Adrenal gland (tissue), 9 donors: ENCODE measurements at regions not wholly inside any gene's neighbourhood (a gene's known extent, or its start where the extent isn't known, plus 50 kb on each side); places are given as distances from the start of the nearest gene placed in this dataset.
"Not testable (repeated sequence)": the region's sequence is repeated elsewhere in the genome, so short reads cannot be mapped to it uniquely, and the experiment has no call there.

Experiments used
- DNase-seq, 7 donors: peaks; one replicate each; pipeline ENCODE4 v3.0.0-alpha.2; 2019 to 2020
- H3K27ac ChIP-seq, 5 donors: fragments of 200-600 bp; sonication (generic) in 4 of 5; 1 replicate in 3 of 5; 2 replicates in 2 of 5; pipeline versions ENCODE4 v1.5.1 to v1.8.0; 2016 to 2020; ENCODE audit warnings: mild to moderate bottlenecking in 1 of 5
- H3K27me3 ChIP-seq: fragments of 200-600 bp; 2 replicates; pipeline ENCODE4 v1.8.0; 2021
- H3K36me3 ChIP-seq, 2 donors: fragments of 200-600 bp; replicated peaks in 1 of 2; 1 replicate in 1 of 2; 2 replicates in 1 of 2; pipeline versions ENCODE4 v1.5.1 to v1.8.0; 2018 to 2022
- H3K4me1 ChIP-seq, 2 donors: fragments of 200-600 bp; replicated peaks in 1 of 2; 1 replicate in 1 of 2; 2 replicates in 1 of 2; pipeline versions ENCODE4 v1.5.1 to v1.8.0; 2018 to 2021
- H3K4me3 ChIP-seq, 4 donors: fragments of 200-600 bp; sonication (generic) in 3 of 4; one replicate each; pipeline ENCODE4 v1.5.1; 2016 to 2018
- H3K9me3 ChIP-seq, 3 donors: fragments of 200-600 bp; sonication (generic) in 1 of 3; replicated peaks in 1 of 3; 1 replicate in 2 of 3; 2 replicates in 1 of 3; pipeline versions ENCODE4 v1.5.1 to v1.8.0; 2016 to 2021
- CTCF ChIP-seq, 6 experiments: fragments of 450-650 bp in 4 of 6; fragments of 200-600 bp in 2 of 6; sonication (generic) in 1 of 6; IDR thresholded peaks; 1 replicate in 5 of 6; 2 replicates in 1 of 6; pipeline versions ENCODE4 v1.5.1 to v1.8.0; 2016 to 2021; ENCODE audit warnings: antibody characterized with exemption in 6 of 6, mild to moderate bottlenecking in 2 of 6, moderate library complexity in 1 of 6
- POLR2A ChIP-seq, 2 donors: fragments of 450-650 bp; IDR thresholded peaks; one replicate each; pipeline ENCODE4 v1.6.1; 2017; ENCODE audit warnings: antibody characterized with exemption in 2 of 2, mild to moderate bottlenecking in 2 of 2, moderate library complexity in 1 of 2
- WGBS, 4 donors: extraction: QIAGEN DNeasy Blood & Tissue Kit in 2 of 4; methylation state at CpG; one replicate each; pipeline versions ENCODE4 v1.1.5 to v1.1.7; 2013 to 2017; 5-methylcytosine and 5-hydroxymethylcytosine counted together
- intact Hi-C, 2 donors: fragments of 100-400 bp; cut with DNase I; formaldehyde crosslinking; loops; one replicate each; pipeline versions ENCODE4 v1.14.1 to v1.15.0; 2022 to 2023
- donor health status: healthy with polysubstance abuse.
- donor health status: Bipolar disorder and iron deficiency.
- donor health status: DM: yes; HTN: yes; CAD: no.
- donor health status: DM: no; HTN: no; CAD: no.
- donor health status: DM: no; HTN: no; CAD: no.

- H3K27ac ChIP-seq: no peak overlapping the region
- no peak for DNase-seq
- H3K36me3 ChIP-seq: no peaks in the 10 kb centered on the region
- intact Hi-C loops: no loop called here
- no peaks in the 10 kb centered on the region for H3K27me3 ChIP-seq
- TF ChIP-seq POLR2A (IDR thresholded peaks at IDR 0.05) (no peak), CTCF (IDR thresholded peaks at IDR 0.05) (no peak)
- H3K4me1 ChIP-seq: no peaks in the 10 kb centered on the region
- no peak overlapping the region for H3K4me3 ChIP-seq
- H3K9me3 ChIP-seq: no peaks in the 10 kb centered on the region
- 47 to 64% (median 59%) methylated on average over 1 of the region's 1 CpG for WGBS, 4 donors
Observed at GRCh38 chr5:84436866-84437265, 52.2 kb upstream of the EDIL3 start.

GRCh38 chr5:84435861-84436346 lies 51.2 kb upstream of the EDIL3 start:
- H3K4me1 ChIP-seq, H3K4me3 ChIP-seq, H3K27me3 ChIP-seq, H3K36me3 ChIP-seq, intact Hi-C loops, DNase-seq, H3K27ac ChIP-seq, H3K9me3 ChIP-seq: not testable (repeated sequence)
- WGBS, 4 donors: 78 to 84% (median 81%) methylated on average over 8 of the region's 8 CpGs
